Activated CD8-positive, alpha-beta T cell treated with anti-CD3 and anti-CD28 coated beads for 36 hours (primary cell): ENCODE measurements at regions not wholly inside any gene's neighbourhood (a gene's known extent, or its start where the extent isn't known, plus 50 kb on each side); places are given as distances from the start of the nearest gene placed in this dataset.

ENCODE experiments used
- ATAC-seq: fragments of 200-7000 bp; cut with Tn5 transposase; one replicate; pipeline ENCODE4 v1.10.0; 2021; ENCODE audit warnings: mild to moderate bottlenecking, moderate library complexity
- CTCF ChIA-PET: fragments of 350-600 bp; sonication (Branson Sonifier 250); formaldehyde crosslinking; loops from one replicate; lab custom pipeline; 2021; ENCODE audit warnings: antibody characterized with exemption; lab: Charles Lee
- POLR2A ChIA-PET: fragments of 350-600 bp; sonication (Branson Sonifier 250); formaldehyde crosslinking; loops from one replicate; lab custom pipeline; 2021; ENCODE audit warnings: antibody characterized with exemption; lab: Charles Lee
- DNase-seq: peaks from one replicate; pipeline ENCODE4 v3.0.0-alpha.2; 2020
- H3K27ac Mint-ChIP-seq: one replicate; pipeline ENCODE4 v1.8.0; 2021; ENCODE audit warnings: mild to moderate bottlenecking, mixed read lengths
- H3K27me3 Mint-ChIP-seq: one replicate; pipeline ENCODE4 v1.8.0; 2021; ENCODE audit warnings: mixed read lengths
- H3K36me3 Mint-ChIP-seq: one replicate; pipeline ENCODE4 v1.8.0; 2021; ENCODE audit warnings: low read depth, mixed read lengths
- H3K4me1 Mint-ChIP-seq: one replicate; pipeline ENCODE4 v1.8.0; 2021; ENCODE audit warnings: low read depth, mixed read lengths
- H3K4me3 Mint-ChIP-seq: one replicate; pipeline ENCODE4 v1.8.0; 2021; ENCODE audit warnings: mild to moderate bottlenecking, moderate library complexity, mixed read lengths
- H3K9me3 Mint-ChIP-seq: one replicate; pipeline ENCODE4 v1.8.0; 2021; ENCODE audit warnings: mixed read lengths
- intact Hi-C: fragments of 100-400 bp; cut with micrococcal nuclease; formaldehyde crosslinking; loops from one replicate; pipeline ENCODE4 v1.10.0; 2022
- TF ChIP-seq, protein P1 (sequence below): fragments of 200-600 bp; IDR thresholded peaks from one replicate; pipeline ENCODE4 v1.8.0; 2022; ENCODE audit warnings: antibody characterized with exemption, mild to moderate bottlenecking

DNA sequence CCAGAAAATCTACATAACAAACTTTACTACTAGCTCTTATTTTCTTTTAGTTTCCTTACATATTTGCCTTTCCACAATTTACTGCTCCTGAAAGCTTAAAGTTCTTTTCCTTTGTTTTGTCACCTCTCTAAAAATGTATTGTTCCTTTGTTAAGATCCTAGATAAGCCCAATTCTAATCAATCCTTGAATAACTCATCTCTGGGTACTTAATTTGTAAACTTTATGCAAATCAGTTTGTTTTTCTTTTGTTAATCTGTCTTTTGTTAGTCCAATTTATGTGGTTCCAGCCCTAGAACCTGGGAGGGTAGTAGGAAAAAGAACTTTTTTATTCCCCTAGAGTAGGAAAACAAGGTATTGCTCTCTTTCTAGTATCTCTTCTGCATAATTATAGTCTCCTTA is 444.7 kb downstream of the PCDH10 start:
- intact Hi-C loops: no loop called here
- ATAC-seq (no peak), DNase-seq (no peak)
- Mint-ChIP-seq H3K9me3 (peaks cover 3% of the 10 kb centered on the region), H3K4me3 (no peak overlapping the region), H3K36me3 (no peaks in the 10 kb centered on the region), H3K27me3 (no peaks in the 10 kb centered on the region), H3K27ac (no peak overlapping the region), H3K4me1 (no peaks in the 10 kb centered on the region)
- CTCF ChIA-PET: no interaction called here
- TF ChIP-seq, protein P1, sequence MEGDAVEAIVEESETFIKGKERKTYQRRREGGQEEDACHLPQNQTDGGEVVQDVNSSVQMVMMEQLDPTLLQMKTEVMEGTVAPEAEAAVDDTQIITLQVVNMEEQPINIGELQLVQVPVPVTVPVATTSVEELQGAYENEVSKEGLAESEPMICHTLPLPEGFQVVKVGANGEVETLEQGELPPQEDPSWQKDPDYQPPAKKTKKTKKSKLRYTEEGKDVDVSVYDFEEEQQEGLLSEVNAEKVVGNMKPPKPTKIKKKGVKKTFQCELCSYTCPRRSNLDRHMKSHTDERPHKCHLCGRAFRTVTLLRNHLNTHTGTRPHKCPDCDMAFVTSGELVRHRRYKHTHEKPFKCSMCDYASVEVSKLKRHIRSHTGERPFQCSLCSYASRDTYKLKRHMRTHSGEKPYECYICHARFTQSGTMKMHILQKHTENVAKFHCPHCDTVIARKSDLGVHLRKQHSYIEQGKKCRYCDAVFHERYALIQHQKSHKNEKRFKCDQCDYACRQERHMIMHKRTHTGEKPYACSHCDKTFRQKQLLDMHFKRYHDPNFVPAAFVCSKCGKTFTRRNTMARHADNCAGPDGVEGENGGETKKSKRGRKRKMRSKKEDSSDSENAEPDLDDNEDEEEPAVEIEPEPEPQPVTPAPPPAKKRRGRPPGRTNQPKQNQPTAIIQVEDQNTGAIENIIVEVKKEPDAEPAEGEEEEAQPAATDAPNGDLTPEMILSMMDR: no peak
- POLR2A ChIA-PET: no interaction called here

- no peak overlapping the region for H3K27ac Mint-ChIP-seq
- no peak for ATAC-seq
- H3K4me3 Mint-ChIP-seq: no peak overlapping the region
- CTCF ChIA-PET: no interaction called here
- no peak for DNase-seq
- H3K27me3 Mint-ChIP-seq: no peaks in the 10 kb centered on the region
- H3K9me3 Mint-ChIP-seq: no peaks in the 10 kb centered on the region
- TF ChIP-seq, protein P1: no peak
- H3K36me3 Mint-ChIP-seq: no peaks in the 10 kb centered on the region
- POLR2A ChIA-PET: no interaction called here
- H3K4me1 Mint-ChIP-seq: no peaks in the 10 kb centered on the region
- intact Hi-C loops: no loop called here
Measured at GRCh38 chr4:133592591-133592990, 443.5 kb downstream of the PCDH10 start.

- no peak for DNase-seq
- Mint-ChIP-seq H3K27me3 (no peaks in the 10 kb centered on the region), H3K36me3 (no peaks in the 10 kb centered on the region), H3K4me3 (no peak overlapping the region), H3K9me3 (no peaks in the 10 kb centered on the region), H3K27ac (no peak overlapping the region), H3K4me1 (no peaks in the 10 kb centered on the region)
- ChIA-PET CTCF (no interaction called here), POLR2A (no interaction called here)
- TF ChIP-seq, protein P1: no peak
- intact Hi-C loops: no loop called here
- no peak for ATAC-seq
Measured at GRCh38 chr4:133592106-133592505, 443.0 kb downstream of the PCDH10 start.

- DNase-seq (no peak), ATAC-seq (no peak)
- Mint-ChIP-seq H3K36me3 (no peaks in the 10 kb centered on the region), H3K4me3 (no peak overlapping the region), H3K27ac (no peak overlapping the region), H3K27me3 (no peaks in the 10 kb centered on the region), H3K4me1 (no peaks in the 10 kb centered on the region), H3K9me3 (no peaks in the 10 kb centered on the region)
- intact Hi-C loops: no loop called here
- ChIA-PET POLR2A (no interaction called here), CTCF (no interaction called here)
- TF ChIP-seq, protein P1: no peak
Measured at GRCh38 chr4:133588306-133588705, 439.2 kb downstream of the PCDH10 start.

- no peak for DNase-seq
- ChIA-PET CTCF (no interaction called here), POLR2A (no interaction called here)
- Mint-ChIP-seq H3K9me3 (no peaks in the 10 kb centered on the region), H3K27ac (no peak overlapping the region), H3K36me3 (no peaks in the 10 kb centered on the region), H3K27me3 (no peaks in the 10 kb centered on the region), H3K4me3 (no peak overlapping the region), H3K4me1 (no peaks in the 10 kb centered on the region)
- TF ChIP-seq, protein P1: no peak
- ATAC-seq: no peak
- intact Hi-C loops: no loop called here
Measured at GRCh38 chr4:133585323-133585722, 436.2 kb downstream of the PCDH10 start.
